NCI-H2196 (cell line): ENCODE measurements at regions not wholly inside any gene's neighbourhood (a gene's known extent, or its start where the extent isn't known, plus 50 kb on each side); places are given as distances from the start of the nearest gene placed in this dataset.

ENCODE experiments used
- DNase-seq: peaks from one replicate; lab custom pipeline; 2025; ENCODE audit not compliant: unreplicated experiment; lab: John Stamatoyannopoulos, UW

DNA sequence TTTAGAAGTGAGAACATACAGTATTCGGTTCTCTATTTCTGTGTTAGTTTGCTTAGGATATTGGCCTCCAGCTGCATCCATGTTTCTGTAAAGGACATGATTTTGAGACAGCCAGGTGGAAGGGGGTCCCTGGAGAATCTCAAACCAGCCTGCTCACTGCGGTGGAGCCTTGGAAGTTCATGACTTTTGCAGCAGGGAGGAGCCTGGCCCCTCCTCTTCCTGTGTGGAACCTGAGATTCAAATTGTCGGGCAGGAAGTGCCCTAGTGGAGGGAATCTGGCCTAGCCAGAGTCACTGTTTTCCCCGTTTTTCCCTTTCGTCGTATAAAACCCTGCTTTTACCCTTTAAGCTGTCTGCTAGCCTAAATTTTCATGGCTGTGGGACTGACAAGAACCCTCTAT, 762.6 kb downstream of the PCDH18 start:
- no peak for DNase-seq

DNA sequence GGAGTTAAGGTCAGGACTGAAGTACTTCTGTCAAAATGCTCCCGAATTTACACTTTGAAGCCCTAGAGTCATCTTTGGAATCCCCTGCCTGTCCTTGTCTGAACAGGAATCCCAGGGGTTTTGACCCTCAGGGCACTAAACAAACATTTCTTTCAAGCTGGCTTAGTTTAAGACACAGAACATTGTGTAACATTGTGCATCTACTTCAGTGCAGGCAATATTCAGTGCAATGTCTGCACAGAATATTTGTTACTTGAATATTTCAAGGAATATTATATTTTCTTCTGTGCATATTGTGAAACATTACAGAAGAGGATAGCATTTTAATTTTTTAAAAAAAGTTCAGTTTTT, 763.4 kb downstream of the PCDH18 start:
- DNase-seq: no peak

DNA sequence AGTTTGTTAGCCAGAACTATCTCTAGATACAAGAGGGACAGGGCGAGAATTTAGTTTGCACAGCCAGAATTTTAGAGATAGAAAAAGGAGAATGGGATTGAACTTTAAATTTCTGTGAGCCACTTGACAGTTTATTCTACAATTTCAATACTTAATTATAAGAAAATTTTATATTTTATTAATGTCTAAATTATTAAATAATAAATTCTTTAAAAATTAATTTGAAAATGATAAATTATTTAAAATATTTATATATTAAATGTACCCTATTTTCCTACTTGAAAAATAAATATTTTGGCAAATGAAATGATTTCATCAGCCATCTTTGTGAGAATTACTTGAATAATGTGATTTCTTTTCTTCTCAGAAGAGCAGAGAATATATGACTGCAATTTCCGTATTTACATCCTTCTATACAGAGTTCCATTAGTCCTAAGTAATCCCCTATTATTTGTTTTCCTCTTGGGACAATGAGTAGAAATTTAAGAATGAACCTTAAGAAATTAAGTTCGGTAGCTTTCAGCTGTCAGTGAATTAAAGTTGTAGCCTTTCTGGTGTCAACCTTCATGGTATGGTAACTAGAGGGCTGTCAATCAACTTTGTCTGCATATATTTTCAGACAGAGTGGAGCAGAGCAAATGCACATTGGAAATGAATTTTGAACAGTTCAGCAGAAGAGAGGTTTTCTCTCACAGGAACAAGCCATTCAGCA, 763.9 kb downstream of the PCDH18 start:
- no peak for DNase-seq

DNA sequence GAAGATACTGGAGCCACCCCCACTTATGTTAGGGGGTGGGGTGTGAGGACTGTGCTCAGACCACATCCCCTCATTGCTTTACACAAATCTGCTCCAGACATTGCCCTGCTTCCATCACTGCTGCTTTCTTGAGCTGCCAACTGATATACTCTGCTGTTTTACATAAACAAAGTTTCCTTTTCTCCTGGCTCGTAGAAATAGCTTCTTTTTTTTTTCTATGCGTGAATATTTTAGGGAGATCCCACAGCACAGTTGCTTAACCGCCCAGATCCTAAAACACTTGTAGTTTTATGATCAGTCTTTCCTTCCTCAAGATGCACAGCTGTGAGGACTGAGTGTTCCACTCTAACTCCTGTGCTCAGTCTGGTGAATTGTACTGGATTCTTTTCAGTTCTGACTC, 768.4 kb downstream of the PCDH18 start:
- DNase-seq: no peak

DNA sequence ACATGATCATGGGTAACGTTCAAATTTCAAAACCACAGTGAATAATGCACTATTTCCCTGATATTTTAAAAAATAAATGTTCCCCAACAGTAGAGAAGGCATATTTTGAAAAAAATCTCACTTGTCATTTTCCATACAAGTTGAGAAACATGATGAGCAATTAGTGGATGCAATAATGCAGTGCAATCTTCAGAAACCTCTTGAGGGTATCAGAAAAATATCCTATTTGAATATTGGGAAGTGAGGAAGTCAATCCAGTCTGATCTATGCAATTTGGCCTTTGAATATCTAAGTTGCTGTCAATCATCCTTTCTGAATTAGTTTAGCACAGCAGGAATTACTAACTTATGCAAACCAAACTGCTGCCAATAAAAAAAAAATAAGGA, 776.8 kb downstream of the PCDH18 start:
- no peak for DNase-seq

DNA sequence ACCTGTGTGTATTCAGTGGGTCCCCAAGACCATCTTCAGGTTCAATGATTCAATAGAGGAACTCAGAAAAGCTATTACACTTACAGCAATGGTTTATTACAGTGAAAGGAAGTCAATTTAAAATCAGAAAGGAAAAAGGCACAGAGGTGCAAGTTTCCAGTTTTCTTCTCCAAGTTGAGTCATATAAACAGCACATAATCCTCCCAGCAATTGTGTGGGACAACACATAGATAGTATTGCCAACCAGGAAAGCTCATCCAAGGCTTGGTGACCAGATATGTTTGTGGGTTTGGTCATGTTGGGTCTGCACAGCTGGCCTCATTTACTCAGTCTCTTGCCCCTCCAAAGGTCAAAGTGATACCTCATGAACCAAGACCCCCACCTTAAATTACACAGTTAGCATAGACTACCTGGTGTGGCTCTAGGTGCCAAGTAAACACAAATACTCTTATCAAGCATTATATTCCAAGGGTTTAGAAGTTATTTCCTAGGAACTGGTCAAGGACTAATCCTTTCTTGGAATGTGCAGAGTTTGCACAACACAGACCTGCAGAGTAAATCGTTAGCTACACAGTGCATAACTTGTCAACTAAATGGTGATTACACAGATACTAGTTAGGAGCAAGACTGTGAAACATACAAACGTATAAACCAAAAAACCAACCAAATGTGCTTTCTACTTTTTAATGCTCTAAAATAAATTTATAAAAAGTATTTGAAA, 777.3 kb downstream of the PCDH18 start:
- DNase-seq: no peak

DNA sequence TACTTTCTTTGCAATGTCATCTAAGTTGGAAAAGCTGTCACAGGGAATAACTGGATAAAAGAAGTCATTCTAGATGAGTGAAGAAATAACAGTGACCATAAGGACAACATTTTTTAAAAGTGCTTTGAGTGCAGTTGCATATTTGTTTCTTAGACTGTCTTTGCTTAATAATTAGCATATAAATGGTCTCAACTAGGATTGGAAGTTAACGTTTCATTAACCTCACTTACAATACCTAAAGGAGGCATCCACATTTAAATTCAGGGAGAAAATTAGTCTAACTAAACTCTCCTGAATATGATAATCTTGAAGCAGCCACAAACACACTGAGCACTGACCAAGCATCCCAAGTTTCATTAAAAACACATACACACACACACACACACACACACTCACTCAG, 780.7 kb downstream of the PCDH18 start:
- no peak for DNase-seq

DNA sequence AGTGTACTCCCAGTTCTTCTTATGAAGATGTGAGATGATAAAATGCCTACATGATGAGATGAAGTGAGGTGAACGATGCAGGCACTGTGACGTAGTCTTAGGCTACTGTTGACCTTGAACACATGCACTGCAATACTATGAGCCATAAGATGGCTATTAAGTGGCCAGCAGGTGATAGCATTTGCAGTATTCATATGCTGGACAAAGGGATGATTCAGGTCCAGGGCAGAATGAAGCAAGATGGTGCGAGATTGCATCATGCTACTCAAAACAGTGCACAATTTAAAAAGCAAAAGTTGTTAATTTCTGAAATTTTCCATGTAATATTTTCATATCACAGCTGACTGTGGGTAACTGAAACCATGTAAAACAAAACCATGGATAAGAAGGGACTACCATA, 781.4 kb downstream of the PCDH18 start:
- no peak for DNase-seq

DNA sequence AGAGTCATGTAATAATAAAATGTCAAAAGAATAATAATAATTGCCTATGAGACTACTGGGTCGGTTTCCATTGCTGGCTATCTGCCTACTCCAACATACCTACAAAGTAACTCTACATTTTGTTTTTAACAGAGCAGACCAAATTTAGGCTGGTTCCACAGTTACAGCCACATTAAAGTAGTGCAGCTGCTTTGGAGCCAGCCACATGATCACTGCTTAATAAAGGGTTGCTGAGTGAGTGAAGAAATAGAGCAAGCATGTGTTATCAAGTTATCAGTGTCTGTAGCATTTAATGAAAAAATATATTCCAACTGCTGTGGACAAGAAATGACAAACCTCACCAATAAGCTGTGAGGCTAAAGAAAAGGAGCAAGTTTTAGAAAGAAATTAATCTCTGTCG, 782.3 kb downstream of the PCDH18 start:
- DNase-seq: no peak

DNA sequence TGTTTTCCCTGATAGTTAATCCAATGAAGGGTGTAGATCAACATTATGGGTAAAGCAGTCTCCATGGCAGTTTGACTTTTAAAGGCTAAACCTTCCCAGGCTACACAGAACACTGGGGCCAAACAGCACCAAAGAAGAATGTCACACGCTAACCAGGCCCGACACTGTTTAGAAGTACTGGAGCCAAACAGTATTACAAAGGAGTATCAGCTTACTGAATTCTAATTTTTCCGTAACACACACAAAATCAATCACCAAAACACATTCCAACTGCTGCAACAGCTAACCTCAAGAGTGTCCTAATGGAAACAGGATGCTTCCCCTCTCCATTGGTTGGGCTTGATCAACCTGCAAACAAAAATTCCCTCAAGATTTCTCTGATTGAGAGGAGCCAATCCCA, 783.5 kb downstream of the PCDH18 start:
- DNase-seq: no peak

DNA sequence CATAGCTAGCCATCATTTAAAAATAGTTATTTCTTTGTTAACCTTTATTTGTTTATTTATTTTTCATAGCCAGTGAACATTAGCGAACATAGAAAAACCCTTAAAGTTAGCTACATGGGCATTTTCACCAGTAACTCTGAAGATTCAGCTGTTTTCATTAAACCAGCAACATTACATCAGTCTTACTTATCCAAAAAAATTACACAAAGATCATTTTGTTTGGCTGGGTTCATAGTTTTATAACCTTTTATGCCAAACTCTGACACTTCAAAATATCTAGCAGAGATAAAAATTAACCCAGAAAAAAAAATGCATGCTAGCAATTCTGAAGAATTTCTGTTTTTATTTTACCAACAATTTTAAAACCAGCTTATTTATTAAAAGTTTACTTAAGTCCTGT, 784.1 kb downstream of the PCDH18 start:
- no peak for DNase-seq

DNA sequence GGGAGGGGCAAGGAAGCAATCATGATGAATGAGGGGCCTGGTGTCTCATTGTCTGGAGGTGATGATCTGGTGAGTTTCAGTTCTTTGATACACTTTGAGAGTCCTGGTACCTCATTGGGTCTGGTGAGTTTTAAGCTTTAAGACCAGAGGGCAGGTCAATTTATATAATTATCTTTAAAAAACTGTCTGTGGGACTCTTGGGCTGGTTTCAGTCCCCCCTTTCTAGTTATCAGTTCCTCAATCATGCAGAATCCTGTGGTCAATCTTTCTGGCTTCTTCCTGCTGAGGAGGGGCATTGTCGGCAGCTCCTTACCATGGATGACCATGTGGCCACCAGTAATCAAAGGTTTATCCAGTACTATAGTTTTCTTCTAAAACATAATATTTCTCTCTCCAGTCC, 789.1 kb downstream of the PCDH18 start:
- no peak for DNase-seq

DNA sequence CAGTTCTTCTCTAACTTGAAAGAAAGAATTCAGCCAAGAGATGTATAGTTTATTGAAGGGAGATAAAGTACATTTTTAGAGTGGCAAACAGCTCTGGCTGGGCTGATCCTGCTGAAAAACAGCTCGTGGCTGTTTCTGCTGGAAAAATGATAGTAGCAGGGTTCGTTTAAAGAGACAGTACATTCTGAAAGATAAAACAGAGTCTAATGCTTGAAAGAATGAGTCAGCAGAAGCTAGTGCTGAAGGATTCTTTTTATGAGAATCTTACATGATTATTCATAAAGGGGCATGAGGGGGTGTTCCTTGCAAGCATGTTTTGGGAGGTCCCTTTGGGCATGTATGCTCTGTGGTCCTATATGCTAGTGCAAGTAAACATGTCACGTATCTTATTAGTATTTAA, 790.0 kb downstream of the PCDH18 start:
- no peak for DNase-seq

DNA sequence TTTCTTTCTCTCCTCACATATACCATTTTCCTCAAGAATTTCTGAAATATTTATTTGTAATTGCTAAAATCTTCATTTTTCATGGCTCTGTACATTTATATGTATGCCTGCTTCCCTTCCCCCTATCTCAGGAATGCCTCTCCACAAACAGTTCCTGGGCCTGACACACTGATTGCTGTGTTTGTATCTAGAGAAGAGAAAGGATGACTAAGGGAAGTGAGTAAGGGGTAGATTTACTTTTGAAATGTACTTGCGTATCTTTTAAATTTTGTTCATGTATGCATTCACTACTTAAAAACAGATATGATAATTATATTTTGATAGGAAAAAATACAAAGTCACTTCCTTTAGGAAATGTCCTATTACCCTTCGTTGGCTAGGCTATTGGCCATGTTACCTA, 790.8 kb downstream of the PCDH18 start:
- no peak for DNase-seq

DNA sequence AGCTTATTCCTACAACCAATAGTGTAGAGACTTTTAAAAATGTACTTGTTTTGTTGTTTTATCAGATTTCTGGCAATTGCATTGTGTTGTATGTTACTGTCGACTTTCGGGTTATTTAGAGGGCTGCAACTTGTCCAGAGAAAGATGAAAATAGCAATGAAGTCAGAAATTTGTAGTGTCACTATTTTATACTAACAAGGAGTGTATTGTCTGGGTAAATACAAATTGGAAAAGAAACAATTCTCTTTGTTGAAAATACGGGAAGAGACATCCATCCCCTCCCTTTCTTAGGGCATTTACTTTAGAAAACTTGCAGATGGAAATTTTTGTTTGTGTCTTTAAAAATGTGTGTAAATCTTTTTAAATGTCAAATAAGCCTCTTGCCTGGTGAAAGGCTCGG, 792.0 kb downstream of the PCDH18 start:
- no peak for DNase-seq

DNA sequence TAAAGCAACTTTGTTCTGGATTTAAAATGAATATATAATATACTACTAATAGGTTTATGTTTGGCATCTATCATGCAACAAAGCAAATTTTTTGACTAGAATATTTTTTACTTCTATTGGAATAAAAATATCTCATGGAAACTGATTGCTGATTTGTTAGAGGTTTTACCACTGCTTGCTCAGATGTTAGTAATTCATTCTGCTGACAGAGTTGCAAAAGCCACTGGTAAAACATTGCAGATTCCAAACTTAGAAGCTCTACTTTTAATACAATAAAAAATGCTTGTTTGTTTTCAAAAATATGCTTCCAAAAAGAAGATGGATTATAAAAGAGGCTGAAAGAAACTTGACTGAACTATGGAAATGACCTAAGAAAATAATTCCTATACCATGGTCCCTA, 795.2 kb downstream of the PCDH18 start:
- DNase-seq: no peak

DNA sequence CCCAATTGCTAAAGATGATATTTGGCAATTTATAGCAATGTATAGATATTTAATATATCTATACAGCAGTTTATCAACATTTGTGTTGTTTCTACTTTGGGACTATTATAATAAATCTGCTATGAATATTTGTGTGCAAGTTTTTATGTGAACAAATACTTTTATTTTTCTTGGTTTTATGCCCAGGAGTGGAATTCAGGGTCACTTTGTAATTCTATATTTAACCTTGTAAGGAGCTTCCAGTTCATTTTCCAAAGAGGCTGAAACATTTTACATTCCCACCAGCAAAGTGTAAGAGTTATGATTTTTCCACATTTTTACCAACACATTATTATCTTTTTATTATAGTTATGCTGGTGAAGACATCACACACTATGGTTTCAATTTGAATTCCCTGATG, 801.3 kb downstream of the PCDH18 start:
- DNase-seq: no peak

DNA sequence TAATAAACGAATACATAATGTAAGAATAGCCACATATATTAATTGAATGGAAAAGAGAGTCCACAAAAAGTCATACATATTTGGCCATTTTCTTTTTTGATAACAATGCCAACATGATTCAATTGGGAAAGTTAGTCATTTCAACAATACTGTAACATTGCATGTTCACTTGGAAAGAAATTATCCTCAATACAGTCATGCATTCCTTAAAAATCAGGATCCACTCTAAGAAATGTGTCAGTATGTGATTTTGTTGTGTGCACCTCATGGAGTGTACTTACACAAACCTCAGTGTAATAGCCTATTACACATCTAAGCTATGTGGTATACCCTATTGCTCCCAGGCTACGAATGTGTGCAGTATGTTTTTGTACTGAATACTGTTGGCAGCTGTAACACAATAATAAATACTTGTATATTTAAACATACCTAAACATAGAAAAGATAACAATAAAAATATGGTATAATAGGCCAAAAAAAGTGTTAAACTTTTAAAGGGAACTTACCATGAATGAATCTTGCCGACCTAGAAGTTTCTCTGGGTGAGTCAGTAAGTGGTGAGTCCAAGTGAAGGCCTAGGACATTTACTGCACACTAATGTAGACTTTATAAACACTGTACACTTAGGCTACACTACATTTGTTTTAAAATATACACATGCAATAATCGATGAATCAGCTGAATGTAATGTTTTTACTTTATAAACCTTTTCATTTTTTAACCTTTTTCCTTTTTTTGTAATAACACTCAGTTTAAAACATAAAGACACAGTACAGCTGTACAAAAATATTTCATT, 806.8 kb downstream of the PCDH18 start:
- no peak for DNase-seq

DNA sequence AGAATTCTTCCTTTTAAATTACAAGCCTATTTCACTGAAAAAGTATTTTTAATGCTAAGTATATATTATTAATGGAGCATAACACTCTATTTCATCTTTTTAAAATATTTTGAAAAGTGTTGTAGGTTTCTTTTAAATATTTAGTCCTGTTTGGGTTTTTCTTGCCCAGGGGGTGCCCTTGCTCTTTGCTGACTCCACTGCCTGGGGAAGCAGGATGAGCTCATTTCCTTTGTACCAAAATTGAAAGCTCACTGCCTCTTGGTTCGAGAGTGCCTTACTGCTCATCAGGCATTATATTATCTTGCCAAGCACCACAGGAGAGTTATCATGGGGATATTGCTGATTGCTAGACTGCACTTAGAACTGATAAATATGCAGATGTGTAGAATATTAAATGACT, 819.2 kb downstream of the PCDH18 start:
- DNase-seq: no peak

DNA sequence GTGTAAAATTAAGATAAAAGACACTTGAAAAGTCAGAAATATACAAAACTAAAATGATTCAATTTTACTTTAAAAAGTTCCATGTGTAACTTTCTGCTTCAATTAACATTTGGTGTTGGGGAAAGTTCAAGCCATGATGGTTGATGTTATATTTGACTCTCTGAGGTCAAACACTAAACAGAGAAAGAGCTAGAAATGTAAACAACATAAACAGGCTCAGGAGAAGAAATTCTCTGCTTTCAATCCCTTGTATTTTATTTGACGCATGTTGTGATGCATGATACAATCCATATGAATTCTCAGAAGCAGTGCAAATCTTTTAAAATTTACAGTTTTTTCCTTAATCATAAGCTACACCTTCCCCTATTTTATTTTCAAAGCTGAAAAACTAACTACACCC, 822.4 kb downstream of the PCDH18 start:
- no peak for DNase-seq

DNA sequence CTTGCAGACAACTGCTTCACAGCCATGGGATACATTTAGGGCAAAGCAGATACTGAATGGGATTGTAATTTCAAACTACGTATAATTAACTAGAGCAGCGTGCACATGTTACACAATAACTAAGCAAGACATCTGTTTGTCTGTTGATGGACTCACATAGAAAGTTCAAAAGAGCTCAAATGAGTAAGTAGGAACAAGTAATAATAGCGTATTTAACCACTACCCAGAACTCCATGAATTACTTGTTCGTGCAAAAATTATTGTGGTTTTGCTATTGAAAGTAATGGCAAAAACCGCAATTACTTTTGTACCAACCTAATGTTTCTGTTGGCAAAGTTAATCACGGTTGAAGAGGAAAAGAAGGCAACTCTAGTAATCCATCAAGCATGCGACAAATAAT, 825.4 kb downstream of the PCDH18 start:
- no peak for DNase-seq

DNA sequence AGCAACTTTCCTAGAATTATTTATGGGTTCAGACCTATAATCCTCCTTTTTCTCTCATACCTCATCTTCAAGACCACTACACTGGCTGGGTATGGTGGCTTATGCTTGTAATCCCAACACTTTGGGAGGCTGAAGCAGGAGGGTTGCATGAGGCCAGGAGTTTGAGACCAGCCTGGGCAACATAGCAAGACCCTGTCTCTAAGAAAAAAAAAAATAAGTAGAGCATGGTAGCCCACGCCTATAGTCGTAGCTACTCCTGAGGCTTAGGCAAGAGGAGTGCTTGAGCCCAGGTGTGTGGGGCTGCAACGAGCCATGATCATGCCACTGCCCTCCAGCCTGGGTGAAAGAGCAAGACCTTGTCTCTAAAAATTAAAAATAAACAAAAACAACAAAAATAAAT, 832.4 kb downstream of the PCDH18 start:
- no peak for DNase-seq
